GM19395 (cell line): ENCODE measurements at regions not wholly inside any gene's neighbourhood (a gene's known extent, or its start where the extent isn't known, plus 50 kb on each side); places are given as distances from the start of the nearest gene placed in this dataset.
"Not testable (repeated sequence)": the region's sequence is repeated elsewhere in the genome, so short reads cannot be mapped to it uniquely, and the experiment has no call there.

Source experiments
- ATAC-seq: cut with Tn5 transposase; IDR thresholded peaks from one replicate; pipeline ENCODE4 v1.9.1; 2021; ENCODE audit warnings: mild to moderate bottlenecking, moderate library complexity; ENCODE audit not compliant: unreplicated experiment

DNA sequence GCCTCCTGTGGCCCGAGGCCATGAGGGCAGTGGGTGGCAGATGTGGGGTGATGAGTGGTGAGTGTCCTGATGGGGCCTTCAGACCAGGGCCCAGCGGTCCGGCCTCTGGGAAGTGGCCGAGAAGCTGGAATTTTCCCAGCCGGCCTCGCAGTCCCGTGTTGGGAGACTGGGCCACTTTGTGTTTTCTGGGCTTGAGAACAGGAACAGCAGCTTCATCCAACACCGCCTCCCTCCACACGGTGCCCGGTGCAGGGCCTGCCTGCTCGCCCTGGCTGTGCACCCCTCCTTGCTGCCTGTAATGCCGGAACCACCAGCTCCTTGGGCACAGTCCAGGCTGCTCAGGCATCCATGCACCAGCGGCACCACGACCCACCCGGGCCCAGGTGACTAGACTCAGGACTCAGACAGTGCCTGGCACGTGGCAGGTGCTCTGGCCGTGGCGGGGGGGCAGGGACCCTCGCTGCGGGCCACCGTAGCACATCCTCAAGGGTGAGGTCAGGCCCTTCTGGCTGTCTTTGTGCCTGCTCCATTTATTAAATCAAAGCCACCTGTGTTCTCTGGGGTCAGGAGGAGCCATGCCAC, 194.7 kb downstream of the BANP start:
- not testable (repeated sequence) for ATAC-seq

DNA sequence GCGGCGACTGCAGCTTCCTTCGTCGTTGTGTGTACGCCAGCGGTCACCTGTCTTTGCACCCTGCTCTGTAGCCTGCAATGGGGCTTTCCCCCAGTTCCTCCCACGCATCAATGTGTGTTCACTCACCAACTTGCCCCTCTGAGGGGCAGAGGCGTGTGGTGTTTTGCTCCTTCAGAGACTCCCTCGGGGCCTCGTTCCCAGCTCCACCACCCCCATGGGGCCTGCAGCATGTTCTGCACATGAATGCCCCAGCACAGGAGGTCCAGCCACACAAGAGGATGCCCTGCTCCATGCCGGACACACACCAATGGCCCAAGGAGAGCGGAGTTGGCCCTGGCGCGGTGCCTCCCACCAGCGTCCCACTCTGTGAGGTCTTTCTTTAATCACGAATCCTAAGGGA, 196.8 kb downstream of the BANP start:
- ATAC-seq, result not testable (repeated sequence)

DNA sequence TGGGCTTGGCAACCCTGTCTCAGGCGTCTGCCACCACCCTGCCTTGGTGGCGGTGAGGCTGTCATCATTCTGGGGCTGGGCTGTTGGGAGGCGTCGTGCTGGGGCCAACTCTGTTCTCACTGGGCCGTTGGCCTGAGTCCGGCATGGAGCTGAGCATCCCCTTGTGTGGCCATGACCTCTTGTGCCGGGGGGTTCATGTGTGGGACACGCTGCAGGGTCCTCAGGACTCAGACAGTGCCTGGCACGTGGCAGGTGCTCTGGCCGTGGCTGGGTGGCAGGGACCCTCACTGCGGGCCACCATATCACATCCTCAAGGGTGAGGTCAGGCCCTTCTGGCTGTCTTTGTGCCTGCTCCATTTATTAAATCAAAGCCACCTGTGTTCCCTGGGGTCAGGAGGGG, 197.4 kb downstream of the BANP start:
- ATAC-seq, result not testable (repeated sequence)

DNA sequence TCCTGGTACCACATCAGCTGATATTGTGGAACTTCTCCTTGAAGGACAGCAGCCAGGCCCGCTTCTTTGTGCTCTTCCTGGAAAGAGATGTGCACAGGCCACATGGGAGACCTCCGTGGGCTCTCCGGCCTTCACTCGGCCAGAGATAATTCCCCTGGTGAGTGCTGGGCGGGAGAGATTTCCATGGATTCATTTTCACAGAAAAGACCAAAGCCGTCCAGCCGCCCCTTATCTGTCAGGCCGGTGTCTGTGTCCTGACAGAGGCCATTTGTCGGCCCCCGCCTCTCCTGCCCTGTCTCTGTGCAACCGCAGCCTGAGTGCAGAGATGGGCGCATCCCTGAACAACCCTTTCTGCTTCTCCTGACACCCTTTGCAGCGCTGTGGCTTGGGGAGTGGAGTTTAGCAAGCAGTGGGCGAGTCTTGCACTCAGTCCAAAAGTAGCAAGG, 197.9 kb downstream of the BANP start:
- ATAC-seq, result not testable (repeated sequence)

DNA sequence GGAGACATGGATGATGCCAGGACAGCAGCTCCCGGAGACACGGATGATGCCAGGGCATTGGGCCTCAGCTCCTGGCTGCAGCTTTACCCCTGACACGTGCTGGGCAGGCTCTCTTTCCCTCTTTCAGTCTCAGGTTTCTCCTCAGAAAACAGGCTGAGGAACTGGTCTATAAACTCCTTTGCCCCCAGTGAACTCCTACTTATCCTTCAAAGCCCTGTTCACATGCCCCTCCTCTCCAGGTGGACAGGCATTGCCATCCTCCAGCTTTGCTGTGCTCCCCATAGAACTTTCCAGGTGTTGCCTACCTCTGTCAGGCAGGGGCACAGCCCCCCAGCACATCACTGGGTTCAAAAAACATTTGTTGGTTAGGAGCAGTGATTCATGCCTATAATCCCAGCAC, 198.4 kb downstream of the BANP start:
- ATAC-seq, result not testable (repeated sequence)

DNA sequence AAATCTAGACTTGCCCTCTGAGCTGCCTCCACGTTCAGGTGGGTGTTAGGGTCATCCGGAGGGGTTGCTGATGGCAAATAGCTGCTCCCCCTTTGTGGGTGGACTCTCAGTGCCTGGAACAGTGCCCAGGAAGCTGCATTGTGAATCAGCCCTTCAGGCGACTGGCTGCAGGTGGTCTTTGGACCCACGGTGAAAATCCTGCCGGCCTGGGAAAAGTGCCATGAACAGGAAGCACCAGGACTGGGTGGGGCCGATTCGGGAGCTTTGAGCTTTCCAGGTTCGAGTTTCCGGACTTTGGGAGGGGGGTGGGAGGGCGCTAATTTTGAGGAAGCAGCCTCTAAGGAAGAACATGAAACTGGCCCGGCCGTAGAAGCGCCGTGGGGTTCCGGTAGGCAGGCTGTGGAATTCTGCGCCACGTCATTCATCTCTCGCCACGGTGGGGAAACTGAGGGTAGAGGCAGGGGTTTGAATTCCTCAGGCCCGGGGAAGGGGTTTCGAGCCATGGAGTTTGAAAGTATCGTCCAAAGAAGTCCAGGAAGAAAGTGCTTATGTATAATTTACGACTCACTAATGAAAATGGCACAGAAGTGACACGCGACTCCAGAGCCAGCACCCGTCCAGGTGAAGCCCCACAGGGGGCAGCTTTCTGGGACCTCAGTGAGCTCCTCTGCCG, 199.4 kb downstream of the BANP start:
- ATAC-seq, result not testable (repeated sequence)

DNA sequence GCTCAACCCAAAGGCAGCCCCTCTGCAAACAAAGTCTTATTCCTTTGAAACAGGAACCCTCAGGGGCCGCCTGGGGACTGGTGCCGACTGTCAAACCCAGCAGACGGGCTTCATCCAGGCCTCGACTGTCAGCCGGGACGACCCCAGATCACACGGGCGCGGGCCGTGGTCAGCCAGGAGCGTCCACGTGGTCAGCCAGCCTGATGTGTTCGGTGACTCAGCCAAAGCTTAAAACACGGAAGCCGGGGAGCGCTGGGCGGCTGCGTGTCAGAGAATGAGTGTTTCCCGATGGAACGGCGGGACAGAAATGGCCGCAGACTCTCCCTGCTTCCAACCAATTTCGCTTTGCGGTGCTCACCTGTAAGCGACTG, 199.9 kb downstream of the BANP start:
- not testable (repeated sequence) for ATAC-seq

DNA sequence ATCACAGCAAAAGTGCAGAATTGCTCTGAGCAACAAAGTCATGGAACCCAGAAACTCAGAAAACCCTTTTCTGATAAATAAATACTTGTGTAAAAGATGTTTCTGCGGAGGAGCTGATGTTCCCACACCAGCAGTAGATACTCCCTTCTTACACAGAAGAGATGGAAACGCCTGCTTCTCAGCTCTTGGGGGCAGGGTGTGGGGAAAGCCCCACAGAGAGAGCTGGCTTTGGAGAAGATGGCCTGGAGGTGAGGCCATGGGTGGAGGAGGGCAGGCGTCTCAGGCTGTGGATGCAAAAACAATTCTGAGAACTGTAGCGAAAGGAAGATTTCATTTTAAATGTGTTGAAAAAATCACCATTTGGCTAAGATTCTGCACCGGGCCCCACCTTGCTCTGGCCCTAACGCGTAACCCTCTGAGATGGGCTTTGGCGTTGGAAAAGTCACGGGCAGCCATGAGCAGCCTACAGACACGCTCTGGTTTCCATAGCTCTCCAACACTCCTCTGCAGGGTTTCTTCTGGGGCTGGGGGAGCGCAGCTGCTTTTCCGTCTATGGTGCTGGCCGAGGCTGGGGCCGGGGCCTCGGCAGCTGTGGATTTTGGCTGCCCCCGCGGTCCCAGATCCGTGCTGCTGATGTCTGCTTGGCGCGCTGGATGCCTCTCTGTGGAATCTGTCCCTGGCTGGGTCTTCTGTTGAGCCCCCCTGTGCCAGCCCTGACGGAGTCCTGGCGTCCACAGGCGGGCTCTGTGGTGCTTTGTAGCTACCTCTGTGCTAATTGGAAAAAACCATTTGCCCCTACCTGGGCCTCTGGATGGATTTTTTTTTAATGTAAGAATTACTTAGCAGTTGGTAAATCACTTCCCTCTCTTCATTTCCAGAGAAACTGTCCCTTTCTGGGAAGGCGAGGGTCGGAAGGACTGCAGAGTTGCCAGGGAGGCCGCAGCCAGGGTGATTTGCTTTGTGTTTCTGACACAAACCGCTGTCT, 200.9 kb downstream of the BANP start:
- not testable (repeated sequence) for ATAC-seq

DNA sequence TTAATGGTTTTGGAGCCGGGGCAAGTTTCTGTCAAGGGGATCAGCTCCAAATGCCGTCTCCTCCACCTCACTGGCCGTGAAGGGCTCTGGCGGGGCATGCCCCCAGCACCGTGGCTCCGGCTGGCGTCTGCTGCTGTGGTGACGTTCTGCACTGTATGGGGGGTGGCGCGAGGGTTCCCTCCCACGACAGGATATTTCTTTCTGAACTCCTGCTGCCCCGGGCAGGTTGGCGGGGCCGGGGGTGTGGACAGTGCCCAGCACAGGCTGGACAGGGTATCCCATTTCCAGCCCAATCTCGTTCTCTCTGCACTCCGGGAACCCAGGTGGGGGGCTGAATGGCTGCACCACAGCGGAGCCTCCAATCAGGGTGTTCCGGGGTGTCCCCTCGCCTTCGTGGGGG, 201.6 kb downstream of the BANP start:
- ATAC-seq, result not testable (repeated sequence)

DNA sequence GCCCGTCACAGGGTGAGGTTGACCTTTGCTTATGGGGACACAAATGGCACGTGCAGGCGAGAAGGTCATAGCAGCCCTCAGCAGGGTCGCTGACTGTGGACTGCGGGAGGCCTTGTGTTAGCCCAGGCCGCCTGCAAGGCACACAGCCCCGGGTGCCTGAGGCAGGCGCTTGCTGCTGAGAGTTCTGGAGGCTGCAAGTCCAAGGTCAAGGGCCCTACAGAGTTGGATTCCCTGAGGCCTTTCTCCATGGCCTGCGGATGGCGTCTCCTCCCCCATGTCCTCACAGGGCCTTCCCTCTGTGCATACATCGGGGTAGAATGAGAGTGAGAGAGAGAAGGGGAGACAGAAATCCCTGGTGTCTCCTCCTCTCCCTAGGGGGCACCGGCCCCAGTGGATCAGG, 202.3 kb downstream of the BANP start:
- not testable (repeated sequence) for ATAC-seq

DNA sequence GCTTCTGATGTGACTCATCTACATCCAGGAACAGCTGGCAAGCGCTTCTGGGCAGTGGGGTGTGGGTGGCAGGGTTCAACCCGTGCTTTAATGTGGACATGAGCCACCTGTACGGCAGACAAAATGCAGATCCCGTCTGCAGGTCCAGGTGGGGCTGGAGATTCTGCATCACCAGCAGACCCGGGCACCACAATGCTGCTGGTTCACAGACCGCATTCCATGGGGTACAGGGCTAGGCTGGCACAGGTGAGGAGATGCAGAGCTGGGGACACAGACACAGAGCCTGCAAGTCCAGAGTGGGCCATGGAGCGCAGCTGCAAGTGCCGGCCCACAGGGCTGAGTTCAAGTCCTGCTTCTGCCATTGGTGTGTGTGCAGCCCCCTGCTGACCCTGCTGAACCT, 203.7 kb downstream of the BANP start:
- ATAC-seq, result not testable (repeated sequence)

DNA sequence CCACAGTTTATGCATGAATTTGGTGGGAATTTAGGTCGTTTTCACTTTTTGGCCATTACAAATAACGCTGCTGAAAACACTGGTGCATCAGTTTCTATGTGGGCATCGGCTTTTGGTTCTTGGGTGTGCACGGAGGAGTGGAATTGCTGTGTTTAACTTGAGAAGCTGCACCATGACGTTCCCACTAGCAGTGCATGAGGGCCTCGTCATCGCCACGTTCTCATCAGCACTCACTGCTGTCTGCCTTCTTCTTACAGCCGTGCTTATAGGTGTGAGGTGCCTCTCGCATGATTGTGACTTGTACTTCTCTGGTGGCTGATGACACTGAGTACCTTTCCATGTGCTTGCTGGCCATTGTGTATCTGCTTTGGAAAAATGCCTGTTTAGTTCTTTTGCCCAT, 204.4 kb downstream of the BANP start:
- not testable (repeated sequence) for ATAC-seq

DNA sequence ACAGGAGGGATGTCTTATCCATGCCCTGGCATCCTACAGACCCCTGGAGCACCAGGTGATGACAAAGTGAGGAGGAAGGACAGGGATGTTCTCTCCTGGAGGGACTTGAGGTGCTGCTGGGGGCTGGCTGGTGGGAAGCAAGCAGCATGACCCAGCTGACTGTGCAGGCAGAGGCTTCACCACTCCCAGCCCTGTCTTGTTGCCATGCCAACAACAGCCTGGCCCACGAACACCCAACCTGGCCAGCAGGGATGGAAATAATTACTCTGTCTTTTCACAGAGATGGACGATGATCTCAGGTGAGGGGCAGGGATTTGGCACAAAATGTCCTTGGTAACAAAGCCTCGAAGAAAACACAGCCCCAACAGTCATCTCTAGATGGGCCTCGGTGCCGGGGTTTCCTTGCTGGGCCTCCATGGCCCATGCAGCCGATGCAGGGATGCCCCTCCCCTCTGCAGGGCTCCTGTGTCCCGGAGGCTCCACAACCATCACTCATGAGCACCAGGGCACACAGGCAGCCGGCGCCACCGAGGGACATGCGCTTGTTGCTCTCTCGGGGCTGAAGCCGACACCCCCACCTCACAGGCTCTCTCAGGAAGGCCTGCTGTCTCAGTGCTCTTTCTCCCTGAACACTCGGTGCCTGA, 205.5 kb downstream of the BANP start:
- ATAC-seq, result not testable (repeated sequence)

DNA sequence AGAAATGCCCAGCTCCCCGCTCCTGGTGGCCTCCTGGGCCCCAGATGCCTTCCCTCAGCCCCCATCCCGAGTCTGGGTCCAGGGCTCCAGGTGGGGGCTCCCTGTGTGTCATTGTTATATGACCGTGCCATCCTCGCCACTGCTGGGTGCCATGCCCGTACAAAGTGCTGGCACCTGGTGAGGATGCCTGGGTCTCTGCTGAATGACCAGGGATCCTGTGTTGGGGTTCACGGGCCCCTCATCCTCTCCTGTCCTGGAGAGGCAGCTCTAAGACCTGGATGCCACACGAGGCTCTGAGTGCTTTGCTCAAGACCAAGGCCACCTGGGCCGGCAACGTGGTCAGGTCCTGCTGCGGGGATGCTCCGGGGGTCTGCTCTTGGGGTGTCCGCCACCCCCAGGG, 206.5 kb downstream of the BANP start:
- ATAC-seq, result not testable (repeated sequence)

DNA sequence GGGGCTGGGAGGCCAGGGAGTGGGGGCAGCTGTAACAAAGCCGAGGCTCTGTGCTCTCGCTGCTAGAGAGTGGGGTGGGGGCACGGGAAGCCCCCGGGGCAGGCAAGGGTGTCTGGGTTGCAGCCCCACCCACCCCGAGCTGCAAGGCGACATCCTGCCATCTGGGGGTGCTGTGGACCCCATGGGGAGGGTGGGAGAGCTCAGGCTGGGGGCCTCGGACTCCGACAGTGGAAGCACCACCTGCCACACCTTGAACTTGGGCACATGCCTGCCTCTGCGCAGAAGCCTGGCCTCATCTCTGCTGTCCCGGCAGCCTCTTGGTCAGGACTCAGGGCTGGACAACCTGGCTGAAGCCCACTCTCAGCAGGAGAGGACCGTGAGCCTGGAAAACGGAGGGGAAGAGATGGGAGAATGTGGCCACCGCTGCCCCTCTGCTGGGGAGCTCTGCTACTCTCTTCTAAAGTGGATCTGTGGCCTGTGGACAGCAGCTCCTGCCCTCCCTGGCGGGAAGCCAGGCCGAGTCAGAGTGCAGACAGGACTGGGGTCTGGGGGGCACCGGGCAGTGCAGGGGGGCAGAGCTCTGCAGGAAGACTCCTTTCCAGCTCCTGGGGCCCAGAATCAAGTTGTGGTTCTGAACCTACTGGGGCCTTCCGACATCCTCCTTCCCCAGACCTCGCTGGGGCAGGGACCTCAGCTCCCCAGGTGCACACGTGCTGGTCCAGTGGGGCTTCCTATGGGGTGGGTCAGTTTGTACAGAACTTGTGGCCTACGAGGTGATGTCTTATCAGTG, 207.2 kb downstream of the BANP start:
- not testable (repeated sequence) for ATAC-seq

DNA sequence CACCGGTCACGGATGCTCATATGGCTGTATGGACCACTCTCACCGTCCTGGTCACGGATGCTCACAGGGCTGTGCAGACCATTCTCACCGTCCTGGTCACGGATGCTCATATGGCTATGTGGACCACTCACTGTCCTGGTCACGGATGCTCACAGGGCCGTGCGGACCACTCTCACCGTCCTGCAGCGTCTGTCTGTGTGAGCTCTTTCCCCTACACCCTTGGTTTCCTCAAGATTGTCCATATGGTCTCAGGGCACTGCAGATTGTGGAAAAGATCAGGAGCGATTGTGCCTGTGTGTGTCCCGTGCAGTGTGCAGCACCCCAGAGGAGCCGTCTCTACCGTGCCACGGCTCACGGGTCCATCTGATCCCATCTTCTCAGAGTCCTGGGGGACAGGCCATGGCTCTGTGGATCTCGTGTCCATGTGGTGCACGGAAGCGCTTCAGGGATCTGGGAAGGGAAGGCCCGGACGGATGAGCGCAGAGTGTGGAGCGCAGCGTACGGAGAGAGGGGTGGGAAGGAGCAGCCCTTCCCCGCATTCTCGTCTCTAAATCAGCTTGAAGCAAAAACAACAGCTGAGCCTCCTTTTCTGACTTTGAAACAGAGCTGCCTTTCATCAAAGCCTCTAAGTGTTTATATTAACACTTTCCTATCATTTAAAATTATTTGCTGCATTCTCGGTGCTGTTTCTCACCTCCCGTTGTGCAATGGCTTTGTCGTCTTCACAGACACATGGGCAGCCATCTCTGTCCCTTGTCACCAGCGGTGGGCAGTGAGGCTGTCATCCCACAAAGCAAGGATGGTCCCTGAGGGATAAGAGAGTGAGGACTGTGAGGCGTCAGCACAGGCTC, 208.0 kb downstream of the BANP start:
- ATAC-seq, result not testable (repeated sequence)

DNA sequence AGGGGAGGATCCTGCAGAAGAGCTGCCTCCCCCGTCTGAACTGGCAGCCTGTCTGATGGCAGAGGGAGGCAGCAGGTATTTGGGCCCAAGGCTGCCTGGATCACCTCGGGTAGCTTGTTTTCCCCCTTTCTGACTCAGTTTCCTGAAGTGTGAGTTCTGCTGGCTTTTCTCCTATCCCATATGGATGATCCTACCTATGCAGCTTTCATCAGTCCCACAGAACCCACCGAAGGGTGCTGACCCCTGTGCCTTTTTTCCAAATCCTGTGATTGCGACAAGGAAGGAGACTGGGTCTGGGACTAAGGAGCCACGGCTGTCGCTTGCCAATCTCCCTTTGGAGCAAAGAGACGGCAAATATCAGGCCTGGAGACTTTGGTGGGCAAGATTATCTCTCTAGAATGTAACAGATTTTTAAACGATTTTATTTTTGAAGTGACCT, 208.7 kb downstream of the BANP start:
- not testable (repeated sequence) for ATAC-seq

DNA sequence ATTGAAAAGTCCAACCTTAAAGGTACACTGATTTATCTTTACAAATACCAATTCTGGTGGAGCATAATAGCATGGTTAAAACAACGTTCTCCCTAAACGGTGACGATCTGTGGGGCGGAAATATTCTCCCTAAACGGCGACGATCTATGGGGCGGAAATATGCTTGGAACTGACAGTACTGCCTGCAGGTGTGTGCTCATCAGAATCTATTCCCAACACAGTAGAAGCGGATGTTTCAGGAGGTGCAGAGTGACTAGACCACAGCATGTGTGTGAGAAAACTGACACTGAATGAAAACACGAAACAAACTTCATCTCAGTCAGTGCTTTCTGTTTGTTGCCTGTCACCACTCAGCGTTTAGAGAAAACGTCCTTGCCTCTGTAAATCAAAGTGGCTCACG, 210.0 kb downstream of the BANP start:
- ATAC-seq, result not testable (repeated sequence)

DNA sequence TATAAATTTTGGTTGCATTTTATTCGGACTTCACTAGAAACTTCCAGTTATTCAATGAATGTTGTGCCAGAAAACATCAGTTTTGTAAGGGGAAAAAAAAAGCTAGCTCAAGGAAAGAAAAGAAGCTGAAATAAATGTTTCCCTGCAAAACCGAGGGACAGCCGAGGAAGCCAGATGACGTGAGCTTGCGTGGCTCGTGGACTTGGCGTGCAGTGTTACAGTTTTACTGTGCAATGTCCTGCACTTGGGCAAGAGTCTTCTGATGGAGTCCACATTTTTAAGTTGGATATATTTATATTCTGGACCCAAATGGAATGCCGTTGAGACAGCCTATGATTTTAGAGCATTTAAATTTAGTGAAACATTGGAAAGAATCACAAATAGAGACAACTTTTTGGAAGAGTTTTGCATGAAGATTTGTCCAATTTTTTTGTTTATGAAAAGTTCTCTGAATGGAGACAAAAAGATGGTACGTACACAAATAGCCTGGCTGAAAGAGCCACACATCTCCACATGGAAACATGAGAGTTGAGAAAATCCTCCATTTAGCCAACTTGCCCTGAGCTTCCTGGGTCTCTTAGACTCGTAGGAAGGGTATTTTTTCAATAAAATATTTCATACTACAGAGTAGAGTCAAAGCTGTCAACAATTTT, 210.5 kb downstream of the BANP start:
- not testable (repeated sequence) for ATAC-seq
